Esophagus muscularis mucosa (tissue), 3 donors: ENCODE measurements at regions not wholly inside any gene's neighbourhood (a gene's known extent, or its start where the extent isn't known, plus 50 kb on each side); places are given as distances from the start of the nearest gene placed in this dataset.

Experiments
- CTCF ChIP-seq, 3 experiments: fragments of 200-600 bp in 2 of 3; fragments of 450-650 bp in 1 of 3; sonication (generic) in 2 of 3; IDR thresholded peaks; one replicate each; pipeline ENCODE4 v1.5.1; 2017 to 2019; ENCODE audit warnings: antibody characterized with exemption in 3 of 3, mild to moderate bottlenecking in 2 of 3, moderate library complexity in 1 of 3
- POLR2A ChIP-seq: fragments of 450-650 bp; IDR thresholded peaks from one replicate; pipeline ENCODE4 v1.6.1; 2017; ENCODE audit warnings: antibody characterized with exemption, moderate library complexity, mild to moderate bottlenecking, low read depth
- POLR2AphosphoS5 ChIP-seq, 2 donors: sonication (generic); formaldehyde crosslinking; IDR thresholded peaks; one replicate each; pipeline ENCODE4 v1.6.1; 2017; ENCODE audit warnings: antibody characterized with exemption in 2 of 2

GRCh38 chr2:142495141-142495540 lies 364.3 kb upstream of the LRP1B start:
- TF ChIP-seq CTCF (IDR thresholded peaks at IDR 0.05) = no peak
- TF ChIP-seq POLR2A = no peak
- TF ChIP-seq POLR2AphosphoS5 (IDR thresholded peaks at IDR 0.05) = no peak
